Skeletal muscle satellite cell (primary cell): ENCODE measurements at regions not wholly inside any gene's neighbourhood (a gene's known extent, or its start where the extent isn't known, plus 50 kb on each side); places are given as distances from the start of the nearest gene placed in this dataset.

Experiments used
- H3K27me3 ChIP-seq: 2 replicates; pipeline ENCODE4 v1.7.0; 2013; ENCODE audit warnings: low read length; ENCODE audit not compliant: control insufficient read depth, insufficient read depth
- H3K36me3 ChIP-seq: 2 replicates; pipeline ENCODE4 v1.7.0; 2013; ENCODE audit warnings: mild to moderate bottlenecking, control low read depth, low read length; ENCODE audit not compliant: insufficient read depth
- H3K4me1 ChIP-seq: 2 replicates; pipeline ENCODE4 v1.7.0; 2013; ENCODE audit warnings: low read length; ENCODE audit not compliant: control insufficient read depth, insufficient read depth
- H3K4me2 ChIP-seq: 2 replicates; pipeline ENCODE4 v1.7.0; 2013; ENCODE audit warnings: mild to moderate bottlenecking, low read length
- H3K4me3 ChIP-seq: 2 replicates; pipeline ENCODE4 v1.7.0; 2013; ENCODE audit warnings: low read length
- H3K9ac ChIP-seq: 2 replicates; pipeline ENCODE4 v1.7.0; 2013; ENCODE audit warnings: mild to moderate bottlenecking, low read depth, low read length, moderate library complexity
- H3K9me3 ChIP-seq: replicated peaks from 2 replicates; pipeline ENCODE4 v1.7.0; 2013; ENCODE audit warnings: mild to moderate bottlenecking, control low read depth, low read length

DNA sequence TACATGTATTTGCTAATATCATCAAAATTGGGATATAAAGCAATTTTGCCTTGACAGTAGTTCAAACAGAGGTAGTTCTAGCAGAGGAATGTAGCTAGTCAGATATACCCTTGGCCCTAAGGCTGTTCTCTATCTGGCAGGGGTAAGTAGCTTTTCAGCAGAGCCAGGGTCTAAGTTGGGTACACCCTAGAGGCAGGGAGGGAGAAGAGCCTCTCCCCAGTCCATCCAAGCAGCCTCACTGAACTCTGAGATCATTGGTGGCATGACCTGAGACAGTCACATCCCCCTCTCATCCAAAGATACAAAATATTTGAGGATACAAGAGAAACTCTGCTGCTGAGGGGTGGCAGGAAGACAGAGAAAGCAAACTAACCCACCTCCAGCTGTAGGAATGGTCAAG, 343.7 kb downstream of the DHX15 start:
- H3K9ac ChIP-seq = no peak overlapping the region
- H3K9me3 ChIP-seq = no peaks in the 10 kb centered on the region
- H3K4me3 ChIP-seq = no peak overlapping the region
- H3K27me3 ChIP-seq = peaks cover 6% of the 10 kb centered on the region
- no peaks in the 10 kb centered on the region for H3K4me1 ChIP-seq
- no peak overlapping the region for H3K4me2 ChIP-seq
- H3K36me3 ChIP-seq = no peaks in the 10 kb centered on the region

DNA sequence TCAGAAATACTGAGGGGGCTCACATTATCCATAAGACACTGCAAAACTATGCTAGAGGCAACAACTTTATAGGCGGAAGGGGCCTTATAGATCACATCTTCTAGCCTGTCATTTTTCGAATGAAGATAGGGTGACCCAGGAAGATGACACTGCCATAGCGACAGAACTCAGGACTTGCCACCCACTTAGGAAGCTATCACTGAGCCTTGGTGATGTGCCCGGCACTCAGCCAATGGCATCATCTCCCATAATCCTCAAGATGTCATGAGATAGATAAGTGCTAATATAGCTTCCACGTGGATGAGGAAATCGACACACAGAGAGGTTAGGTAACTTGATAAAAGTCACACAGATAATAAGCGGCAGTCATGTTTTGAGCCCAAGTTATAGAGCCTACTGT, 346.6 kb downstream of the DHX15 start:
- H3K27me3 ChIP-seq = peaks cover 10% of the 10 kb centered on the region
- no peaks in the 10 kb centered on the region for H3K4me1 ChIP-seq
- no peaks in the 10 kb centered on the region for H3K36me3 ChIP-seq
- H3K9ac ChIP-seq = no peak overlapping the region
- no peaks in the 10 kb centered on the region for H3K9me3 ChIP-seq
- H3K4me3 ChIP-seq = no peak overlapping the region
- H3K4me2 ChIP-seq = no peak overlapping the region

DNA sequence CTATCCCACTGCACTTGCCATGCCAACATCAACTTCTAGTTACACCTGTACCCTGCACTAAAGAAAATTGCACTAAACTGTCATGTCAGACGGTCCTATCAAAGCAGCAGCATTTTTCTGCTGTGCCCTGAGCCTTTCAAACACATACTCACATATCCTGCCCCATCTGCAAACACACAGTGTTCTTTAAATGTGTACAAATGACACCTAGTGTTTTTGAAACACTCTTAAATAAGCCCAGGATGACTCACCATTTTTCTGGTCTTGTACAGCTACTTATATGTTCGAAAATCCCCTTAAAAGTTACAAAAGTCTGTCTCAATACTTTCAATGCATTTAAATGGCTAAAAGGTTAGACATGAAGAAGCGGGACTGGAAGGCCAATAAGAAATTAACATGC, 346.7 kb upstream of the PPARGC1A start:
- H3K4me3 ChIP-seq = no peak overlapping the region
- no peaks in the 10 kb centered on the region for H3K9me3 ChIP-seq
- H3K27me3 ChIP-seq = peaks cover 10% of the 10 kb centered on the region
- H3K4me1 ChIP-seq = no peaks in the 10 kb centered on the region
- H3K4me2 ChIP-seq = no peak overlapping the region
- no peaks in the 10 kb centered on the region for H3K36me3 ChIP-seq
- no peak overlapping the region for H3K9ac ChIP-seq

GRCh38 chr4:24236120-24236519, 346.3 kb upstream of the PPARGC1A start:
- Histone ChIP-seq H3K9me3 (no peaks in the 10 kb centered on the region), H3K27me3 (peaks cover 14% of the 10 kb centered on the region), H3K4me3 (no peak overlapping the region), H3K4me2 (no peak overlapping the region), H3K4me1 (no peaks in the 10 kb centered on the region), H3K36me3 (no peaks in the 10 kb centered on the region), H3K9ac (no peak overlapping the region)

- Histone ChIP-seq H3K9ac (no peak overlapping the region), H3K4me3 (no peak overlapping the region), H3K4me1 (no peaks in the 10 kb centered on the region), H3K9me3 (no peaks in the 10 kb centered on the region), H3K27me3 (peaks cover 14% of the 10 kb centered on the region), H3K36me3 (no peaks in the 10 kb centered on the region), H3K4me2 (no peak overlapping the region)
These were observed 345.8 kb upstream of the PPARGC1A start for GRCh38 chr4:24235618-24236017.

GRCh38 chr4:24234288-24234848, 344.5 kb upstream of the PPARGC1A start:
- H3K4me3 ChIP-seq = no peak overlapping the region
- H3K4me2 ChIP-seq = no peak overlapping the region
- peaks cover 5% of the 10 kb centered on the region for H3K4me1 ChIP-seq
- no peaks in the 10 kb centered on the region for H3K9me3 ChIP-seq
- H3K27me3 ChIP-seq = peaks cover 12% of the 10 kb centered on the region
- no peaks in the 10 kb centered on the region for H3K36me3 ChIP-seq
- no peak overlapping the region for H3K9ac ChIP-seq

GRCh38 chr4:24230955-24231354, 341.1 kb upstream of the PPARGC1A start:
- Histone ChIP-seq H3K4me3 (no peak overlapping the region), H3K36me3 (no peaks in the 10 kb centered on the region), H3K4me2 (no peak overlapping the region), H3K9me3 (no peaks in the 10 kb centered on the region), H3K27me3 (peaks cover 18% of the 10 kb centered on the region), H3K4me1 (peaks cover 14% of the 10 kb centered on the region), H3K9ac (no peak overlapping the region)

DNA sequence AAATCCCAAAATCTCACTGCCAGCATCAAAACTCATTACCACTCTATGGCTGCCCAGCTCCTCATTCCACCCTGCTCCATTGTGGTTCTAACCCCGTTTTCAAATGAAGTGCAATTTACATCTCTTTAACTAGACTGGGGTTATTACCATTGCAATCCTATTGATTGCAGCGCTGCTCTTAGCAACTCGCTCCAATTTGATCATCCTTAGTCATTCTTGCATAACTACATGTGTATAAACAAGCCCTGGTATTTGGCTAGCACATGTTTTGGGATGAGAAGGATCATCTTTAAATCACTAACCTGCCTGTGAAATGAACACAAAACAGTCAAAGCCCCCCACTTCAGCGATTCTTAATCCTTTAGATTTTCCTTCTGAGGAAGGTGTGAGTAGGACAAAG, 340.1 kb upstream of the PPARGC1A start:
- H3K4me2 ChIP-seq = no peak overlapping the region

DNA sequence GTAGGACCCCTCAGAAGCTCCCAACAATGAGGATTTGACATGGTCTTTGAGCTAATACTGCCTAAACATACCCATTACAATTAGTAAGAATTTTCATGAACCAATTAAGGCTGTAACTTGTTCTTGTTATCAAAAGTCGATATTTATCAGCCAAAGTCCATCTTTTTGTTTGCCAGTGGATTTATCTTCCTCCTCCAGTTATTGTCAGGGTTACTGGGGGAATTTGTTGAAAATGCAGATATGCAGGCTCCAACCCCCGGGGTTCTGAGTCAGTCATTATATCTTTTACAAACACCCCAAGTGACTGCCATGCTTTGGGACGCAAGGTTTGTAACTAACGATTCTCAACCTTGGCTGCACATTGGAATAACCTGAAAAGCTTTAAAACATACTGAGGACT, 338.8 kb upstream of the PPARGC1A start:
- peaks cover 17% of the 10 kb centered on the region for H3K4me1 ChIP-seq
- no peaks in the 10 kb centered on the region for H3K9me3 ChIP-seq
- H3K27me3 ChIP-seq = peaks cover 19% of the 10 kb centered on the region
- H3K9ac ChIP-seq = no peak overlapping the region
- H3K4me2 ChIP-seq = no peak overlapping the region
- no peak overlapping the region for H3K4me3 ChIP-seq
- H3K36me3 ChIP-seq = no peaks in the 10 kb centered on the region

More for the DNA sequence above, 340.1 kb upstream of the PPARGC1A start:
- no peaks in the 10 kb centered on the region for H3K9me3 ChIP-seq
- no peak overlapping the region for H3K9ac ChIP-seq
- no peaks in the 10 kb centered on the region for H3K36me3 ChIP-seq
- H3K4me3 ChIP-seq = no peak overlapping the region
- H3K27me3 ChIP-seq = peaks cover 22% of the 10 kb centered on the region
- H3K4me1 ChIP-seq = peaks cover 17% of the 10 kb centered on the region

DNA sequence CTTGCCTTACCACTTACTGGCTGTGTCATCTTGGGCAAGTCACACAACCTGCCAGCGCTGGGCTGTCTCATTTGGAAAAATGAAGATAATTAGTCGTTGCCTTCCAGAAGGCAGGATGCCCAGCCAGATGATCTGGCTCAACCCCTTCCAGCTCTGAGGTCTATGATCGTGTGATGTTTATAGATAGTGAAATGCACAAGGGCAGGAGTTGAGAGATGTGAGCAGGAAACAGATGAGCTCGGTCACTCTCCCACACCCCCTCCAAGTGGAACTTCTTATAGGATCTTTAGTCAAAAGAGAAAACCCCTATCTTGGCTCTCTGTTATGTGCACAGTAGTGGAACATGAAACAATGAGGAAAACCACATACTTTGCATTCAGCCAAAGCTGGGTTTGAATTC, 336.8 kb upstream of the PPARGC1A start:
- Histone ChIP-seq H3K9me3 (no peaks in the 10 kb centered on the region), H3K27me3 (peaks cover 18% of the 10 kb centered on the region), H3K4me3 (no peak overlapping the region), H3K36me3 (no peaks in the 10 kb centered on the region), H3K4me1 (peaks cover 17% of the 10 kb centered on the region), H3K9ac (no peak overlapping the region), H3K4me2 (peak overlapping the region; percentile 49)

DNA sequence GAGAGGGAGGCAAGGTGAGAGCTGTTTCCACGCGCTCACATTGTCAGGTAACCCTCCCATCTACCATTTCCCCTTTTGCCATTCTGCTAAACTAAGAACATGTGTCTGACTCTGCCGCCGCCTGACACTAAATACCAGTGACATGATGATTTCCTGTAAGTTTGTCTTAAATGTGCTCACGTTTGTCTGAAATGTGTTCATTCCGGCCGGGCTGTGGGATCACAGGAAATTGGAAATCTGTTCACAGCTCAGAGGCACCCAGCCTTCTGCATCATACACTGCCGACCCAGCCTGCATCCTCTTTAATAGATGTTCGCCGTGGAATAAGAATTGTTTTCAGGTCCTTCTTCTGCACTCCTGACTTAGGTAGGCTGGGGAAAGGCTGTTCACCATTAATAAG, 336.2 kb upstream of the PPARGC1A start:
- peaks cover 17% of the 10 kb centered on the region for H3K4me1 ChIP-seq
- H3K36me3 ChIP-seq = no peaks in the 10 kb centered on the region
- no peak overlapping the region for H3K9ac ChIP-seq
- no peak overlapping the region for H3K4me3 ChIP-seq
- peak overlapping the region; percentile 49 for H3K4me2 ChIP-seq
- no peaks in the 10 kb centered on the region for H3K9me3 ChIP-seq
- peaks cover 12% of the 10 kb centered on the region for H3K27me3 ChIP-seq

DNA sequence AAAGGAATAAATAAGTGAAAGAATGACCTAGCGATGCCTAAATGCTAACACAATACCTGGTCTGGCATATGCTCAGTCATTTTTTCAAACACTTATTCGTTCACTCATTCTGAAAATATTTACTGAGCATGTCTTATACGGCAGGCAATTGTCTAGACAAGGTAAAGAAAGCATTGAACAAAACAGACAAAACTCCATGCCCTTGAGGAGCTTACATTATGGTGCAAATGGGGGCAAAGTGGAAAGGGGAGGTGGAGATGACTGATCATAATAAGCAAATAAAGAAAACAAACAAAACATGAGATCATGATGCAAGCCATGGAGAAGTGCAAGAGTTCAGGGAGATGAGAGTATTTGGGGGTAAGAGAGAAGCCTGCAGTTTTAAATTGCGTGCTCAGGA, 334.6 kb upstream of the PPARGC1A start:
- no peak overlapping the region for H3K4me2 ChIP-seq
- H3K27me3 ChIP-seq = peaks cover 10% of the 10 kb centered on the region
- H3K4me3 ChIP-seq = no peak overlapping the region
- peaks cover 11% of the 10 kb centered on the region for H3K4me1 ChIP-seq
- no peaks in the 10 kb centered on the region for H3K36me3 ChIP-seq
- H3K9me3 ChIP-seq = no peaks in the 10 kb centered on the region
- no peak overlapping the region for H3K9ac ChIP-seq
